Immature natural killer cell (primary cell): ENCODE measurements at regions not wholly inside any gene's neighbourhood (a gene's known extent, or its start where the extent isn't known, plus 50 kb on each side); places are given as distances from the start of the nearest gene placed in this dataset.
"Not testable (repeated sequence)": the region's sequence is repeated elsewhere in the genome, so short reads cannot be mapped to it uniquely, and the experiment has no call there.

Source experiments
- DNase-seq, 3 donors: peaks; one replicate each; pipeline ENCODE4 v3.0.0; 2022; ENCODE audit warnings: mixed read lengths in 1 of 3
- H3K27ac Mint-ChIP-seq, 6 donors: one replicate each; pipeline ENCODE4 v1.8.0; 2020; ENCODE audit warnings: mixed read lengths in 6 of 6, mild to moderate bottlenecking in 5 of 6, inconsistent platforms in 4 of 6, moderate library complexity in 3 of 6
- H3K27me3 Mint-ChIP-seq, 3 donors: one replicate each; pipeline ENCODE4 v1.8.0; 2020 to 2021; ENCODE audit warnings: low read depth in 3 of 3, mild to moderate bottlenecking in 3 of 3, mixed read lengths in 3 of 3, moderate library complexity in 3 of 3, inconsistent platforms in 1 of 3
- H3K36me3 Mint-ChIP-seq, 3 donors: one replicate each; pipeline ENCODE4 v1.8.0; 2020; ENCODE audit warnings: mixed read lengths in 3 of 3, inconsistent platforms in 2 of 3, mild to moderate bottlenecking in 2 of 3
- H3K4me1 Mint-ChIP-seq, 2 donors: one replicate each; pipeline ENCODE4 v1.8.0; 2020; ENCODE audit warnings: inconsistent platforms in 2 of 2, mild to moderate bottlenecking in 2 of 2, mixed read lengths in 2 of 2, moderate library complexity in 1 of 2
- H3K4me3 Mint-ChIP-seq, 5 donors: one replicate each; pipeline ENCODE4 v1.8.0; 2020; ENCODE audit warnings: mild to moderate bottlenecking in 5 of 5, mixed read lengths in 5 of 5, inconsistent platforms in 3 of 5, moderate library complexity in 3 of 5
- H3K9me3 Mint-ChIP-seq, 6 donors: one replicate each; pipeline ENCODE4 v1.8.0; 2020; ENCODE audit warnings: mild to moderate bottlenecking in 6 of 6, mixed read lengths in 6 of 6, inconsistent platforms in 4 of 6, moderate library complexity in 3 of 6

DNA sequence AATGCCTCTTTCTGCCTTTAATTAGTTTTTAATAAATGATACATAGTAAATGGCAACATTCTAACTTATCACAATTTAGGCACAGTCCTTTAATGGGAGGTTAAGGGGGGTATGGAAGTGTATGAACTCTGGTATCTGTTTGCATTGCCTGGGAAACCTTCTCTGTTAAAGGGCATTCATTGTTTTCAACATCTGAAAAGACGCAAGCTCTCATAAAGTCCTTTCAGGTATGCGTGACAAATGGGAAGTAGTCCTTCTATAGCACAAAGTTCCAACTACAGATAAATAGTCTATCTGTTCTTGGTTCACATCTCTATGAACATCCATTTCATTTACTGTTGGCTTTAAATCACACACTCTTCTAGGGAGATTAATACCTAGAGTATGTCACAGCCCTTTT, 298.0 kb upstream of the PMFBP1 start:
- no peak overlapping the region for H3K27ac Mint-ChIP-seq
- H3K9me3 Mint-ChIP-seq, result no peaks in the 10 kb centered on the region
- H3K4me3 Mint-ChIP-seq, result no peak overlapping the region
- no peaks in the 10 kb centered on the region for H3K27me3 Mint-ChIP-seq
- no peak for DNase-seq
- H3K36me3 Mint-ChIP-seq, result no peaks in the 10 kb centered on the region
- H3K4me1 Mint-ChIP-seq, result peaks cover 10 to 11% of the 10 kb centered on the region in 2 donors

DNA sequence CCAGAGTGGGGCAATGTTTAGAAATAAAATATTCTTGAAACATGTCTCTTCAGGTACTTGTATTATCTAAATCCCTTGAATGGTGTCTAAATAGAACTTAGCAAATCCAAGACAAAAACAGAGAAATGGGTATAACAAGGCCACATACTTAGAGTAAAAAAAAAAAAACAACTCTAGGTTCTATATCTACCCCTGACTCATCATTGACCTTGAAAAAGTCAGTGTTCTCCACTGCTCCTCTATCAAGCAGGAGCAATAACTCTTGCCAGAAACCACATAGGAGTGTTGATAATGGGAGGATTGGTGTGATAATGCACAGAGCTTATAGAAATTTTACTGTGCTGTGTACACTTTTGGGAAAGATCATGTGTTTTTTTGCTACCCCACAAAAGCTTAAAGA, 296.6 kb upstream of the PMFBP1 start:
- Mint-ChIP-seq H3K9me3 (no peaks in the 10 kb centered on the region), H3K36me3 (no peaks in the 10 kb centered on the region), H3K4me1 (peaks cover 0 to 5% of the 10 kb centered on the region in 2 donors), H3K27ac (no peak overlapping the region), H3K4me3 (no peak overlapping the region), H3K27me3 (no peaks in the 10 kb centered on the region)
- no peak for DNase-seq

DNA sequence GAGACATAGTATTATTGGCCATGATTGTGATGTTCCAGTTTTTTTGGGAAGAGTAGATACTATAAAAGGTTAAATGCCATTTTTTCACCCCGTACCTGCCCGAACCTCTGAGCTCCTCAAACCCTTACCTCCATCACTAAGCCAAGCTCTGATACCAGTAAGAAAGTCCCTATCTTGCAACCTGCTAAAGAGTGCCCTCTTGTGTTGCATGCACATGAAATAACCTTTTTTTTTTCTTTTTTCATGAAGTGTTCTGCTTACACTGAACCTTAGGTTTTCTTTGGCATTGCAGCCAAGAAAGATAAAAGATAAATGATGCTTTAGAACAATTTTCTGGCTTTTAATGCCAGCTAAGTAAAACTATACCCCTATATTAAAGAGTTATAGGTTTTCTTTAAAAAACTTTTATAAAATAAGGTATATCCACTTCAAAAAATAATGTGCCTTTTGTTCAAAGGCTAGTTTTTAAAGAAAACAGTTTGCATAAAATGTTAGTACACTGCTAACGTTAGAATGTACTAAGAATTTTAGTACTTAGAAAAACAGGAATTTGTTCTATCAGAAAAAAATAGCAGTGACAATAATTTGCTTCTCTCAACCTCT, 295.3 kb upstream of the PMFBP1 start:
- no peak for DNase-seq
- Mint-ChIP-seq H3K4me1 (peaks cover 0 to 5% of the 10 kb centered on the region in 2 donors), H3K4me3 (no peak overlapping the region), H3K36me3 (peaks cover 0 to 2% (median 0%) of the 10 kb centered on the region in 3 donors), H3K9me3 (no peaks in the 10 kb centered on the region), H3K27ac (no peak overlapping the region), H3K27me3 (peaks cover 0 to 2% (median 0%) of the 10 kb centered on the region in 3 donors)

DNA sequence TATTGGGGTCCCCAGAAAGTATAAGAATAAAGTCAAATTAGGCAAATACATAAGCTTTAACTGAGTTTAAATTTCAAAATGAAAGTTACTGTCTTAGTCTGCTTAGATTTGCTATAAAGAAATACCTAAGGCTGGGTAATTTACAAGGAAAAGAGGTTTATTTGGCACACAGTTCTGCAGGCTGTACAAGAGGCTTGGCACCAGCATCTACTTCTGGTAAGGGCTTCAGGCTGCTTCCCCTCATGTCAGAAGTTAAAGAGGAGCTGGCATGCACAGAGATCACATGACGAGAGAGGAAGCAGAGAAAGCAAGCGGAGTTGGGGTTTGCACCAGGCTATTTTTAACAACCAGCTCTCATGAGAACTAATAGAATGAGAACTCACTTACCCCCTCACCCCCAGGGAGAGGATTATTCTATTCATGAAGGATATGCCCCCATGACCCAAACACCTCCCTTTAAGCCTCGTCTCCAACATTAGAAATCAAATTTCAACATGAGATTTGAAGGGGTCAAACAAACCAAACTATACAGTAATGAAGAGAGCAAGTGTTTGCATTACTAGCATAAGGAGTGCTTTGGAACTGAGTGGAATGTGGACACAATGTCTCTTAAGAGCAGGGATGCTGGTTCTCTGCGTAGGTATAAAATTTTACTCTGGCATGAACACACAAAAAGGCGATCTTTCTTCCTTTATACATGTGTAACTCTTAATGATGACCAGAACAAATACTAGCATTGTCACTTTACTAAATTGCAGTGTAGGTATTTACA, 292.8 kb upstream of the PMFBP1 start:
- peaks cover 0 to 2% (median 2%) of the 10 kb centered on the region in 3 donors for H3K36me3 Mint-ChIP-seq
- DNase-seq, result no peak
- H3K4me3 Mint-ChIP-seq, result no peak overlapping the region
- no peaks in the 10 kb centered on the region for H3K9me3 Mint-ChIP-seq
- H3K27me3 Mint-ChIP-seq, result peaks cover 0 to 2% (median 0%) of the 10 kb centered on the region in 3 donors
- H3K4me1 Mint-ChIP-seq, result peaks cover 0 to 5% of the 10 kb centered on the region in 2 donors
- H3K27ac Mint-ChIP-seq, result no peak overlapping the region

DNA sequence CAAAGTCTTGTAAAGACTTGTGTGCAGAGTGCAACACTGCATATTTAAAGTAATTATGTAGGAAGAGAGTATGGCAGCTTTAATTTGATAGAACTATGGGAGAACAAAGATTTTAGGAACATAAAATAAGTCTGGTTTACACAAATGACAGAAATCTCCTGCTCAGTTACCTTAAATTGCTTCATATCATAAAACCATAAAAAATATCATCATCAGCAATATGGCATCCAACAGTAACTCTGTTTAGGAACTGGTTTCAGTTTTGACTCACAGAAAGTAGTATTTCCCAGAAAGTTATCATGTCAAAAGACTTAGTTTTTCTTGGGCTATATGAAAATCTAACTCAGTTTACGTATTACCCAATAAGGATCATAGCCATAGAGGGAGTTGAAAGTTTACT, 292.1 kb upstream of the PMFBP1 start:
- H3K27ac Mint-ChIP-seq, result no peak overlapping the region
- no peaks in the 10 kb centered on the region for H3K9me3 Mint-ChIP-seq
- peaks cover 0 to 5% of the 10 kb centered on the region in 2 donors for H3K4me1 Mint-ChIP-seq
- H3K4me3 Mint-ChIP-seq, result no peak overlapping the region
- peaks cover 0 to 2% (median 0%) of the 10 kb centered on the region in 3 donors for H3K27me3 Mint-ChIP-seq
- no peak for DNase-seq
- peaks cover 0 to 3% (median 2%) of the 10 kb centered on the region in 3 donors for H3K36me3 Mint-ChIP-seq

DNA sequence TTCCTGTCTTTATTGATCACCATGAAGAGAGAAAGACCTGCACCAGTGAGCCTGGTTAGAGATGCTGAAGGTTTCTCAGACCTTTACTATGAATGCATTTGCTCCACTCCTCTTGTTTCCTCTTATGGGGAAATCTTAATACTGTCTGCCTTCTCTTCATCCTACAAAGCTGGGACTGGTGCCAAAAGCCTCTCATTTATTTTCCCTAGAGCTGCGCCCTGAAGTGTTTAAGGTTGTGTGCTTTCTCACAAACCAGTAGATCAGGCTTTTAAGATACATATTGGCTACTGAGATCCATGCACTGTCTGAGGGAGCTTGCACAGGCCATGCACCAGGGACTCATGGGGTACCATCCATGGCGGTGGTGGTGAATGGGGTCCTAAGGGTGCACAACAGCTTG, 286.1 kb upstream of the PMFBP1 start:
- no peak overlapping the region for H3K27ac Mint-ChIP-seq
- peaks cover 4 to 8% (median 5%) of the 10 kb centered on the region in 3 donors for H3K36me3 Mint-ChIP-seq
- peaks cover 0 to 2% (median 0%) of the 10 kb centered on the region in 3 donors for H3K27me3 Mint-ChIP-seq
- no peaks in the 10 kb centered on the region for H3K4me1 Mint-ChIP-seq
- no peak for DNase-seq
- H3K4me3 Mint-ChIP-seq, result no peak overlapping the region
- H3K9me3 Mint-ChIP-seq, result peaks cover 0 to 21% (median 7%) of the 10 kb centered on the region in 6 donors

DNA sequence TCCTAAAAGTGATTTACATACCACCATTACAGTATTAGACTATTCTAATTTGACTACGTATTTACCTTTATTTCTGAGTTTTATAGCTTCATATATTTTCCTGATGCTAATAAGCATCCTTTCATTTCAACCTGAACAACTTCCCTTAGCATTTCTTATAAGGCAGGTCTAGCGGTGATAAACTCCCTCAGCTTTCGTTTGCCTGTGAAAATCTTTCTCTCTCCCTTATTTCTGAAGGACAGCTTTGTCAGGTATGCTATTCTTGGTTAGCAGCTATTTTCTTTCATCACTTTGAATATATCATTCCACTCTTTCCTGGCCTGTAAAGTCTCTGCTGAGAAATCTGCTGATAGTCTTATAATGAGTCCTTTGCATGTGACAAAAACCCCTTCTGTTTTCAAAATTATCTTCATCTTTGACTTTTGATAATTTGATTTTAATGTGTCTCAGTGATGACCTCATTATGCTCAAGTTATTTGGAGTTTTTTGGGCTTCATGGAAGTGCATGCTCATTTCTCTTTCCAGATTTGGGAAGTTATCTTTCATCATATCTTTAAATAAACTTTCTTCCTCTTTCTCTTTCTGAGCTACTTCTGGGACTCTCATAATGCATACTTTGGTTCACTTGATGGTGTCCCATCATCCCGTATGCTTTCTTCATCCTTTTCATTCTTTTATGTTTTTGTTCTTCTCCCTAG, 285.4 kb upstream of the PMFBP1 start:
- Mint-ChIP-seq H3K4me1 (no peaks in the 10 kb centered on the region), H3K36me3 (peaks cover 4 to 8% (median 4%) of the 10 kb centered on the region in 3 donors), H3K9me3 (peaks cover 2 to 28% (median 7%) of the 10 kb centered on the region in 6 donors)

DNA sequence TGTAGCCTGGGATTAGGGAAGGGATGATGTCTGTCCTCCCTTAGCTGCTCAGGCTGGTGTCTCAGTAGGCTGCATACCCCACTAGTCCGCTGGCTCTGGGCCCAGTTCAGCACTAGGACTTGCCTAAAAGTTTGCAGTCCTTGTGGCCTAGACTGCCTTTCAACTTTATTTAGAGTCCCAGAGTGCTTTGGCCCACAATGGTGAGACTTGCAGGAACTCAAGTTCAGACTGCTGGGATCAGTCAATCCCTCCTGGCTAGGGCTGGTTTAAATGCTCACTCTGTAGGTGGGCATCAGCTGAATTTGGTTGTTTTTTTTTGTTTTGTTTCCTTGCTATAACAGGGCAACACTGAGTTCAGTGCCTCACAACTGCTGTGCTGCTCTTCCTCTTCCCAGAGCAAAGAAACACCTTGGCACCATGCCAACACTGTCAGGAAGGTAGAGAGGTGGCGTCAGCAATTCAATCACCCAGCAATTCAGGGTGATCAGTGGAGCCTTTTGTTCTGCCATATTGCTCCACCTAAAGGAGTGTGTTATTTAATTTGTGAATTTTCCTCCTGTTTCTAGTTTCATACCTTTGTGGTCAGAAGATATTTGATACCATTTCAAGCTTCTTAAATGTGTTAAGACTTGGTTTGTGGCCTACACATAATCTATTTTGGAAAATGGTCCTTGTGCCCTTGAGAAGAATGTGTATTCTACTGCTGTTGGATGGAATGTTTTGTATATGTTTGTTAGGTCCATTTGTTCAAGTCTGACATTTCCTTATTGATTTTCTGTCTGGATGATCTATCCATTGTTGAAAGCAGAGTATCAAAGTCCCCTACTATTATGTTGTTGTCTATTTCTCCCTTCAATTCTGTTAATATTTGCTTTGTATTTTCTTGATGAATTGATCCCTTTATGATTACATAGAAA, 284.0 kb upstream of the PMFBP1 start:
- Mint-ChIP-seq H3K27ac (no peak overlapping the region), H3K4me3 (no peak overlapping the region), H3K4me1 (no peaks in the 10 kb centered on the region), H3K27me3 (no peaks in the 10 kb centered on the region), H3K36me3 (peaks cover 4 to 8% (median 4%) of the 10 kb centered on the region in 3 donors), H3K9me3 (peaks cover 2 to 37% (median 11%) of the 10 kb centered on the region in 6 donors)
- no peak for DNase-seq

More for the DNA sequence above, 285.4 kb upstream of the PMFBP1 start:
- no peaks in the 10 kb centered on the region for H3K27me3 Mint-ChIP-seq
- no peak overlapping the region for H3K27ac Mint-ChIP-seq
- H3K4me3 Mint-ChIP-seq, result no peak overlapping the region
- no peak for DNase-seq

DNA sequence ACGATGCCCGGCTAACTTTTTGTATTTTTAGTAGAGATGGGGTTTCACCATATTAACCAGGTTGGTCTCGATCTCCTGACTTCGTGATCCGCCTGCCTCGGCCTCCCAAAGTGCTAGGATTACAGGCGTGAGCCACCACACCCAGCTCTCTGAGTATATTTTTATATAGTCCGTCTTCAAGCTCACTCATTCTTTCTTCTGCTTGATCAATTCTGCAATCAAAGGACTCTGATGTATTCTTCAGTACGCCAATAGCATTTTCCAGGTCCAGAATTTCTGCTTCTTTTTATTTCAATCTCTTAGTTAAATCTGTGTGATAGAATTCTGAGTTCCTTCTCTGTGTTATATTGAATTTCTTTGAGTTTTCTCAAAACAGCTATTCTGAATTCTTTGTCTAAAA, 281.9 kb upstream of the PMFBP1 start:
- not testable (repeated sequence) for H3K27me3 Mint-ChIP-seq, H3K27ac Mint-ChIP-seq, H3K4me1 Mint-ChIP-seq, H3K4me3 Mint-ChIP-seq, H3K36me3 Mint-ChIP-seq, DNase-seq
- peaks cover 2 to 47% (median 14%) of the 10 kb centered on the region in 6 donors for H3K9me3 Mint-ChIP-seq

DNA sequence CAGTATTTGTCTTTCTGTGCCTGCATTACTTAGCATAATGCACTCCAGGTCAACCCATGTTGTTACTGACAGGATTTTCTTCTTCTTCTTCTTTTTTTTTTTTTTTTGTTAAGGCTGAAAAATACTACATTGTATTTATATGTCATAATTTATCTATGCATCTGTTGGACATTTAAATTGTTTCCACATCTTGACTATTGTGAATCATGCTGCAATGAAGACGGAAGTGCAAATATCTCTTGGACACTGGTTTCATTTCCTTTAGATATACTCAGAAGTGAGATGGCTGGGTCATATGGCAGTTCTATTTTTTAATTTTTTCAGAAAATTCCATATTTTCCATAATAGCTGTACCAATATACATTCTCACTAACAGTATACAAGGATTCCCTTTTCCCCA, 272.7 kb upstream of the PMFBP1 start:
- H3K4me1 Mint-ChIP-seq, result no peaks in the 10 kb centered on the region
- H3K36me3 Mint-ChIP-seq, result no peaks in the 10 kb centered on the region
- H3K27ac Mint-ChIP-seq, result no peak overlapping the region
- DNase-seq, result no peak
- H3K9me3 Mint-ChIP-seq, result peaks cover 0 to 8% (median 4%) of the 10 kb centered on the region in 6 donors
- H3K27me3 Mint-ChIP-seq, result peaks cover 0 to 5% (median 2%) of the 10 kb centered on the region in 3 donors
- no peak overlapping the region for H3K4me3 Mint-ChIP-seq

DNA sequence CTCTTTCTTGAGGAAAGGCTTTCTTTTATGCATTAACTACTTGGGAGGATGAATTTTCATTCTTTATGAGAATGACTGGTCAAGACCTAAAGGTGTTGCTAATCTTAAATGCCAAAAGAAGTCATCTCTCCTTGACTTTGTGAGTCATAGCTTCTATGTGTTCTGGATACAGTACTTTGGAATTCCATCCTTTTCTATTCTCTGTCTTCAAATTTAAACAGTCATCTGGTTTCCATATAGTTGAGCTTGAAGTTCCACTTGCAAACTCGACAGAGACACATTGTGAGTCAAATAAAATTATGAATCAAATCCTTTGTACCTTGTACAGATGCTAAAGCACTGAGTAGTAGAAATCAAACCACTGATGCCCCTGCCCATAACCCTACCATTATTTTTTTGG, 271.9 kb upstream of the PMFBP1 start:
- no peaks in the 10 kb centered on the region for H3K36me3 Mint-ChIP-seq
- peaks cover 0 to 5% (median 2%) of the 10 kb centered on the region in 3 donors for H3K27me3 Mint-ChIP-seq
- H3K27ac Mint-ChIP-seq, result no peak overlapping the region
- peaks cover 0 to 8% (median 4%) of the 10 kb centered on the region in 6 donors for H3K9me3 Mint-ChIP-seq
- no peak overlapping the region for H3K4me3 Mint-ChIP-seq
- no peak for DNase-seq
- H3K4me1 Mint-ChIP-seq, result no peaks in the 10 kb centered on the region

DNA sequence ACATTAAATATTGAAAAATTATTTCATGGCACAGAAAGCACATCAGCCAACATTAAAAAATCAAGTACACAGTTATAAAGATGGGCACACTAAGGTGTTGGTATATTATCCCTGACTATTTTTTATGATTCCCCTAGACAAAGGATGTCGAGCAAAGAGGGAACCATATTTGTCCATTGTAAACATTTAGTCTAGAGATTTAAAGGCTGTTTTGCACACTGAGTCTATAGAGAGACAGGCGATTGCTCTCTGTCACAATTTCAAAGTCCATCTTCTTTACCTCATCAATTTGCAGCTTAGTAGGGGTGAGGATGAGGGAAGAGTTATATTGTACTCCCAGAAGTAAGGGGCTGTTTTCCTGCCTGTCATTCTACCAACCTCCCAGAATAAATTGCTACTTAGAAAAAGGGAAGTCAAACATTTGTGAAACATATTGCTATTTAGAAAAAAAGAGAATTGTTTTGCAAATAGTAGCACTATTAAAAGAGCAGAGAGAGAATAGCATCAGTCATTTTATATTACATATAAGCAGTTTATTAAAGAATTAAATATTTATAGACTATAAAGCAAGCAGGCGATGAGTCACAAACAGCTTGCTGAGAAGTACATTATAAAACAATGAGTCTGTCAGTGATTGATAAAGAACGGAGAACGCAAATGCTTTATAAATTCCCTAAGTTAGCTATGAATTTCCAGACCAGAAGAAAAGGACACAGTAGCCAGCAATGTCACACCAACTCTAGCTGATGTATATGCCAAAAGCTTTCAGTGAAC, 270.6 kb upstream of the PMFBP1 start:
- Mint-ChIP-seq H3K36me3 (no peaks in the 10 kb centered on the region), H3K27me3 (peaks cover 0 to 2% (median 2%) of the 10 kb centered on the region in 3 donors), H3K4me1 (no peaks in the 10 kb centered on the region), H3K9me3 (peaks cover 0 to 3% (median 0%) of the 10 kb centered on the region in 6 donors), H3K4me3 (no peak overlapping the region), H3K27ac (no peak overlapping the region)
- DNase-seq, result no peak

DNA sequence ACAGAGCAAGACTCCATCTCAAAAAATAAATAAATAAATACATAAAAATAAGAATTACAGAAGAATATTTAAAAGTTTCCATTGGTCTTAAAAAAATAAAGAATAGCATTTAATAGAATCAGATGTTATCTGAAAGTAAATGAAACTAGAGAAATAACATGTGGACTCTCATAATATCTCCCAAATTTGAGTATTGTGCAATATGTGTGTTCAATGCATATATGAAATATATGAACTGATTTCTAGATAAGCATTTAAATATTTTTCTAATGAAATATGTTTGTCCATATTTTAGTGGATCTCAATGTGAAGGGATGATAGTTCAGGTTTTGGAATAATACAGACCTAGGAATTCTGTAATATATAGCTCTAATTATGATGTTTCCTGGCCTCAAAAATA, 265.9 kb upstream of the PMFBP1 start:
- Mint-ChIP-seq H3K27ac (no peak overlapping the region), H3K9me3 (peaks cover 20 to 34% (median 28%) of the 10 kb centered on the region in 6 donors), H3K4me1 (no peaks in the 10 kb centered on the region), H3K36me3 (peaks cover 0 to 4% (median 0%) of the 10 kb centered on the region in 3 donors), H3K27me3 (peaks cover 0 to 2% (median 0%) of the 10 kb centered on the region in 3 donors), H3K4me3 (no peak overlapping the region)
- no peak for DNase-seq
